ENCODE measurements at regions not wholly inside any gene's neighbourhood (a gene's known extent, or its start where the extent isn't known, plus 50 kb on each side); places are given as distances from the start of the nearest gene placed in this dataset.

GRCh38 chr2:150137338-150138069 is 350.0 kb downstream of the RND3 start:
- no peaks in the 10 kb centered on the region for H3K27me3 ChIP-seq
- 71 to 78% methylated on average over 5 of the region's 5 CpGs for WGBS, 2 donors
- peaks cover 6 to 43% (median 9%) of the 10 kb centered on the region in 3 donors for H3K4me1 ChIP-seq
- DNase-seq = no peak
- no peak overlapping the region for H3K4me3 ChIP-seq
- peak overlapping the region in 1 of 4 donors; percentile 40 for H3K27ac ChIP-seq
- TF ChIP-seq CTCF (IDR thresholded peaks at IDR 0.05) (no peak), POLR2A (IDR thresholded peaks at IDR 0.05) (no peak)
- H3K9me3 ChIP-seq = no peaks in the 10 kb centered on the region
- intact Hi-C loops (cut with DNase I) = no loop called here
- no peaks in the 10 kb centered on the region for H3K36me3 ChIP-seq

GRCh38 chr2:150136893-150137292 is 350.6 kb downstream of the RND3 start:
- intact Hi-C loops (cut with DNase I) = no loop called here

GRCh38 chr2:150136401-150136800 is 351.1 kb downstream of the RND3 start:
- Histone ChIP-seq H3K4me3 (no peak overlapping the region), H3K9me3 (no peaks in the 10 kb centered on the region), H3K36me3 (no peaks in the 10 kb centered on the region), H3K4me1 (peaks cover 6 to 39% (median 9%) of the 10 kb centered on the region in 3 donors), H3K27me3 (no peaks in the 10 kb centered on the region), H3K27ac (peak overlapping the region; percentile 25 to 79 (median 48))
- no peak for DNase-seq
- intact Hi-C loops (cut with DNase I) = no loop called here
- TF ChIP-seq POLR2A (IDR thresholded peaks at IDR 0.05) = no peak
- TF ChIP-seq CTCF (IDR thresholded peaks at IDR 0.05) = peak in 2 of 6 experiments; percentile 14 to 58
- WGBS, 2 donors = 32 to 42% methylated on average over 3 of the region's 3 CpGs

More at GRCh38 chr2:150136893-150137292, 350.6 kb downstream of the RND3 start:
- Histone ChIP-seq H3K27me3 (no peaks in the 10 kb centered on the region), H3K9me3 (no peaks in the 10 kb centered on the region), H3K27ac (peak overlapping the region; percentile 25 to 79 (median 48)), H3K4me1 (peaks cover 6 to 43% (median 9%) of the 10 kb centered on the region in 3 donors), H3K4me3 (no peak overlapping the region), H3K36me3 (no peaks in the 10 kb centered on the region)
- DNase-seq = no peak
- TF ChIP-seq CTCF (IDR thresholded peaks at IDR 0.05) (no peak), POLR2A (IDR thresholded peaks at IDR 0.05) (no peak)
- WGBS, 2 donors = 35% methylated on average over 6 to 7 of the region's 7 CpGs

- Histone ChIP-seq H3K9me3 (no peaks in the 10 kb centered on the region), H3K4me3 (no peak overlapping the region), H3K27me3 (no peaks in the 10 kb centered on the region), H3K4me1 (peaks cover 6 to 35% (median 9%) of the 10 kb centered on the region in 3 donors), H3K27ac (peak overlapping the region in 1 of 4 donors; percentile 79), H3K36me3 (no peaks in the 10 kb centered on the region)
- intact Hi-C loops (cut with DNase I) = no loop called here
- DNase-seq = no peak
- WGBS, 2 donors = 87 to 92% methylated on average over 7 of the region's 7 CpGs
- no peak for TF ChIP-seq POLR2A (IDR thresholded peaks at IDR 0.05)
- no peak for TF ChIP-seq CTCF (IDR thresholded peaks at IDR 0.05)
Measured at GRCh38 chr2:150135223-150135883, 352.1 kb downstream of the RND3 start.

GRCh38 chr2:150134223-150134857 is 353.1 kb downstream of the RND3 start:
- Histone ChIP-seq H3K27ac (peak overlapping the region in 1 of 4 donors; percentile 48), H3K4me1 (peaks cover 6 to 35% (median 9%) of the 10 kb centered on the region in 3 donors), H3K36me3 (no peaks in the 10 kb centered on the region), H3K27me3 (no peaks in the 10 kb centered on the region), H3K9me3 (no peaks in the 10 kb centered on the region), H3K4me3 (no peak overlapping the region)
- DNase-seq = no peak
- intact Hi-C loops (cut with DNase I) = no loop called here
- WGBS, 2 donors = 29 to 30% methylated on average over 6 of the region's 6 CpGs
- no peak for TF ChIP-seq POLR2A (IDR thresholded peaks at IDR 0.05)
- TF ChIP-seq CTCF (IDR thresholded peaks at IDR 0.05) = no peak

Measured in esophagus squamous epithelium (tissue), 5 donors.